HEK293T (cell line): ENCODE measurements at regions not wholly inside any gene's neighbourhood (a gene's known extent, or its start where the extent isn't known, plus 50 kb on each side); places are given as distances from the start of the nearest gene placed in this dataset.

Experiments
- ELF4 ChIP-seq: fragments of 450-650 bp; IDR thresholded peaks from 2 replicates; pipeline ENCODE4 v1.6.1; 2017; ENCODE audit warnings: antibody characterized with exemption
- SP1 ChIP-seq: fragments of 450-650 bp; IDR thresholded peaks from 2 replicates; pipeline ENCODE4 v1.6.1; 2017
- ZNF384 ChIP-seq: fragments of 450-650 bp; IDR thresholded peaks from 2 replicates; pipeline ENCODE4 v1.6.1; 2016

DNA sequence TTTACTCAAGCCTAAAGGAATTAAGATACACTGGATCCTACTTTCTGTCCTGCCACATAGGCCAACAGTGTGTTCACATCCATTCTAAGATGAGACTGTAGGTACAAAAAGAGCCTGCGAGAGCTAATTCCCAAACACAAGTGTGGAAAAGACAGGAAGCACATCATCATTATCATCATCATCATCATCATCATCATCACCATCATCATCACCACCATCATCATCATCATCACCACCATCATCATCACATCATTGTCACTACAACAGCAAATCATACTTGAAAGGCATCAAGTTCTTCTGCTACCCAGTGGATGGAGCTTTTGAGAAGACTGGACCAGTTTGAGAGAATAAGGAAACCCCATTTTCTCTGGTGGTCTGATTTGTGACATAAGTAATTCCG is 268.1 kb downstream of the HS3ST3A1 start:
- no peak for TF ChIP-seq ZNF384
- TF ChIP-seq ELF4, result no peak
- TF ChIP-seq SP1, result no peak
